T47D (cell line): ENCODE measurements at regions not wholly inside any gene's neighbourhood (a gene's known extent, or its start where the extent isn't known, plus 50 kb on each side); places are given as distances from the start of the nearest gene placed in this dataset.

Source experiments
- DNase-seq, 2 experiments: peaks; one replicate each; pipeline versions ENCODE4 v3.0.0 to v3.0.0-alpha.2; 2011 to 2012; ENCODE audit warnings: low read depth in 1 of 2, low spot score in 1 of 2
- JUND ChIP-seq: IDR thresholded peaks from 2 replicates; pipeline ENCODE4 v1.6.1; 2012; ENCODE audit warnings: low read depth
- in situ Hi-C: cut with HindIII; loops from 2 replicates; pipeline ENCODE4 v1.10.0; 2016; ENCODE audit warnings: low sequenced_read_pairs, low pct_unique_long_range_greater_than_20kb

GRCh38 chr1:200310824-200311223 lies 99.0 kb downstream of the ZNF281 start:
- TF ChIP-seq JUND, result no peak
- no peak for DNase-seq
- in situ Hi-C loops, result no loop called here

GRCh38 chr1:200307755-200308066 lies 102.1 kb downstream of the ZNF281 start:
- in situ Hi-C loops, result no loop called here
- TF ChIP-seq JUND, result no peak
- DNase-seq, result no peak

- peak; percentile 40 to 69 for DNase-seq
- in situ Hi-C loops, result no loop called here
- TF ChIP-seq JUND, result no peak
Measured at GRCh38 chr1:200306944-200307754, 102.7 kb downstream of the ZNF281 start.

- DNase-seq, result no peak
- in situ Hi-C loops, result no loop called here
- TF ChIP-seq JUND, result no peak
Measured at GRCh38 chr1:200305806-200306205, 104.0 kb downstream of the ZNF281 start.

GRCh38 chr1:200304171-200304570 lies 105.7 kb downstream of the ZNF281 start:
- in situ Hi-C loops, result no loop called here
- peak in 1 of 2 experiments; percentile 50 for DNase-seq
- no peak for TF ChIP-seq JUND

GRCh38 chr1:200302921-200303290 lies 106.9 kb downstream of the ZNF281 start:
- DNase-seq, result peak; percentile 31 to 76
- TF ChIP-seq JUND, result no peak
- in situ Hi-C loops, result no loop called here

- DNase-seq, result peak; percentile 21 to 80
- no peak for TF ChIP-seq JUND
- in situ Hi-C loops, result no loop called here
Measured at GRCh38 chr1:200302192-200302920, 107.5 kb downstream of the ZNF281 start.

- DNase-seq, result no peak
Measured at GRCh38 chr1:200301152-200301551, 108.7 kb downstream of the ZNF281 start.

GRCh38 chr1:200299571-200299970 lies 110.3 kb downstream of the ZNF281 start:
- no peak for DNase-seq
- in situ Hi-C loops, result no loop called here
- TF ChIP-seq JUND, result no peak

More at GRCh38 chr1:200301152-200301551, 108.7 kb downstream of the ZNF281 start:
- in situ Hi-C loops, result no loop called here
- no peak for TF ChIP-seq JUND

- peak in 1 of 2 experiments; percentile 19 for DNase-seq
- in situ Hi-C loops, result no loop called here
- TF ChIP-seq JUND, result no peak
Measured at GRCh38 chr1:200298242-200298641, 111.6 kb downstream of the ZNF281 start.

GRCh38 chr1:200296091-200296661 lies 113.7 kb downstream of the ZNF281 start:
- DNase-seq, result peak; percentile 29 to 86
- in situ Hi-C loops, result no loop called here
- TF ChIP-seq JUND, result peak; percentile 70; the same call in 1 of the 2 replicates

- no peak for TF ChIP-seq JUND
- DNase-seq, result peak in 1 of 2 experiments; percentile 28
- in situ Hi-C loops, result no loop called here
Measured at GRCh38 chr1:200294241-200294640, 115.6 kb downstream of the ZNF281 start.

GRCh38 chr1:200292699-200293098 lies 117.1 kb downstream of the ZNF281 start:
- no peak for TF ChIP-seq JUND
- DNase-seq, result no peak
- in situ Hi-C loops, result no loop called here
